ENCODE measurements at regions not wholly inside any gene's neighbourhood (a gene's known extent, or its start where the extent isn't known, plus 50 kb on each side); places are given as distances from the start of the nearest gene placed in this dataset.

- no peak for TF ChIP-seq CTCF (IDR thresholded peaks at IDR 0.05; ENCODE audit: unreplicated experiment)
- no peak for DNase-seq (ENCODE audit: low spot score in 2 of 2, unreplicated experiment in 2 of 2)
- H3K27ac Mint-ChIP-seq = no peak overlapping the region
- no peaks in the 10 kb centered on the region for H3K9me3 Mint-ChIP-seq
- H3K4me3 Mint-ChIP-seq = no peak overlapping the region
- peaks cover 4% of the 10 kb centered on the region for H3K27me3 Mint-ChIP-seq (ENCODE audit: low read depth)
- no peaks in the 10 kb centered on the region for H3K4me1 Mint-ChIP-seq
- no peaks in the 10 kb centered on the region for H3K36me3 Mint-ChIP-seq
Measured at GRCh38 chr9:100689635-100690034, 111.8 kb downstream of the CAVIN4 start.

- DNase-seq (ENCODE audit: low spot score in 2 of 2, unreplicated experiment in 2 of 2) = no peak
- no peak overlapping the region for H3K27ac Mint-ChIP-seq
- no peak overlapping the region for H3K4me3 Mint-ChIP-seq
- no peaks in the 10 kb centered on the region for H3K4me1 Mint-ChIP-seq
- no peaks in the 10 kb centered on the region for H3K36me3 Mint-ChIP-seq
- TF ChIP-seq CTCF (IDR thresholded peaks at IDR 0.05; ENCODE audit: unreplicated experiment) = no peak
- H3K27me3 Mint-ChIP-seq (ENCODE audit: low read depth) = peaks cover 4% of the 10 kb centered on the region
- no peaks in the 10 kb centered on the region for H3K9me3 Mint-ChIP-seq
Measured at GRCh38 chr9:100690438-100690837, 112.6 kb downstream of the CAVIN4 start.

- DNase-seq (ENCODE audit: low spot score in 2 of 2, unreplicated experiment in 2 of 2) = no peak
- Mint-ChIP-seq H3K4me1 (peaks cover 13% of the 10 kb centered on the region), H3K9me3 (no peaks in the 10 kb centered on the region), H3K27ac (no peak overlapping the region), H3K4me3 (no peak overlapping the region), H3K36me3 (no peaks in the 10 kb centered on the region), H3K27me3 (ENCODE audit: low read depth) (peaks cover 14% of the 10 kb centered on the region)
- no peak for TF ChIP-seq CTCF (IDR thresholded peaks at IDR 0.05; ENCODE audit: unreplicated experiment)
Measured at GRCh38 chr9:100697339-100697738, 119.5 kb downstream of the CAVIN4 start.

- Mint-ChIP-seq H3K27ac (no peak overlapping the region), H3K4me1 (peaks cover 13% of the 10 kb centered on the region), H3K9me3 (no peaks in the 10 kb centered on the region), H3K4me3 (no peak overlapping the region), H3K36me3 (no peaks in the 10 kb centered on the region), H3K27me3 (ENCODE audit: low read depth) (peaks cover 14% of the 10 kb centered on the region)
- no peak for TF ChIP-seq CTCF (IDR thresholded peaks at IDR 0.05; ENCODE audit: unreplicated experiment)
- DNase-seq (ENCODE audit: low spot score in 2 of 2, unreplicated experiment in 2 of 2) = no peak
Measured at GRCh38 chr9:100698945-100699344, 121.1 kb downstream of the CAVIN4 start.

- no peak for DNase-seq (ENCODE audit: low spot score in 2 of 2, unreplicated experiment in 2 of 2)
- no peaks in the 10 kb centered on the region for H3K9me3 Mint-ChIP-seq
Measured at GRCh38 chr9:100699668-100700067, 121.8 kb downstream of the CAVIN4 start.

More at GRCh38 chr9:100699668-100700067, 121.8 kb downstream of the CAVIN4 start:
- Mint-ChIP-seq H3K27me3 (ENCODE audit: low read depth) (peaks cover 14% of the 10 kb centered on the region), H3K4me1 (peaks cover 13% of the 10 kb centered on the region), H3K4me3 (no peak overlapping the region), H3K27ac (no peak overlapping the region), H3K36me3 (no peaks in the 10 kb centered on the region)
- no peak for TF ChIP-seq CTCF (IDR thresholded peaks at IDR 0.05; ENCODE audit: unreplicated experiment)

All from mesothelial cell of epicardium (in vitro differentiated cells).